OCI-LY3 (cell line): ENCODE measurements at regions not wholly inside any gene's neighbourhood (a gene's known extent, or its start where the extent isn't known, plus 50 kb on each side); places are given as distances from the start of the nearest gene placed in this dataset.

Experiments used
- H2AFZ ChIP-seq: fragments of 200-600, 300-600 bp; shearing (Covaris generic); 2 replicates; pipeline ENCODE4 v1.6.0; 2014; ENCODE audit warnings: antibody characterized with exemption, low read depth, low read length
- H3K27ac ChIP-seq: fragments of 200-600, 300-600 bp; sonication (generic); 2 replicates; pipeline ENCODE4 v1.5.1; 2014; ENCODE audit warnings: mild to moderate bottlenecking, low read length, moderate library complexity, mixed read lengths
- H3K27me3 ChIP-seq: fragments of 200-600, 300-600 bp; sonication (generic); 2 replicates; pipeline ENCODE4 v1.6.1; 2014; ENCODE audit warnings: low read depth, low read length, mixed read lengths
- H3K36me3 ChIP-seq: fragments of 200-600, 300-600 bp; sonication (generic); replicated peaks from 2 replicates; pipeline ENCODE3; 2014; ENCODE audit warnings: low read depth, low read length, mixed read lengths
- H3K4me1 ChIP-seq: fragments of 300-600, 200-600 bp; sonication (generic); 2 replicates; pipeline ENCODE4 v1.6.1; 2014; ENCODE audit warnings: low read length, mixed read lengths
- H3K4me2 ChIP-seq: fragments of 200-600, 300-600 bp; sonication (generic); 2 replicates; pipeline ENCODE4 v1.6.1; 2014; ENCODE audit warnings: low read length, mixed read lengths
- H3K4me3 ChIP-seq: fragments of 300-600, 200-600 bp; sonication (generic); 2 replicates; pipeline ENCODE4 v1.5.1; 2014; ENCODE audit warnings: antibody characterized with exemption, mild to moderate bottlenecking, low read length, moderate library complexity
- H3K79me2 ChIP-seq: fragments of 300-600, 200-600 bp; shearing (Covaris generic); 2 replicates; pipeline ENCODE4 v1.6.1; 2014; ENCODE audit warnings: mild to moderate bottlenecking, low read length, mixed read lengths
- H3K9ac ChIP-seq: fragments of 300-600, 200-600 bp; shearing (Covaris generic); 2 replicates; pipeline ENCODE4 v1.6.0; 2014; ENCODE audit warnings: mild to moderate bottlenecking, low read length, moderate library complexity
- H3K9me3 ChIP-seq: fragments of 200-600, 300-600 bp; shearing (Covaris generic); 2 replicates; pipeline ENCODE4 v1.6.1; 2014; ENCODE audit warnings: low read length, mixed read lengths; ENCODE audit not compliant: insufficient read depth
- H4K20me1 ChIP-seq: fragments of 200-600, 300-600 bp; sonication (generic); 2 replicates; pipeline ENCODE4 v1.6.1; 2016; ENCODE audit warnings: low read length, mixed read lengths; ENCODE audit not compliant: insufficient read depth
- CTCF ChIP-seq: fragments of 200-600, 300-600 bp; sonication (generic); IDR thresholded peaks from 2 replicates; pipeline ENCODE4 v1.5.1; 2014; ENCODE audit warnings: antibody characterized with exemption, low read length, low read depth
- EZH2phosphoT487 ChIP-seq: fragments of 200-600 bp; shearing (Covaris generic); IDR thresholded peaks from 2 replicates; pipeline ENCODE4 v1.6.1; 2018; ENCODE audit warnings: antibody characterized with exemption, mixed run types, low read depth

- H3K9ac ChIP-seq, result no peak overlapping the region
- no peaks in the 10 kb centered on the region for H4K20me1 ChIP-seq
- H3K79me2 ChIP-seq, result no peaks in the 10 kb centered on the region
- no peak overlapping the region for H3K27ac ChIP-seq
- no peaks in the 10 kb centered on the region for H3K4me1 ChIP-seq
- no peak overlapping the region for H2AFZ ChIP-seq
- H3K9me3 ChIP-seq, result no peaks in the 10 kb centered on the region
- TF ChIP-seq CTCF, result no peak
- TF ChIP-seq EZH2phosphoT487, result no peak
- no peak overlapping the region for H3K4me3 ChIP-seq
- H3K27me3 ChIP-seq, result no peaks in the 10 kb centered on the region
- no peak overlapping the region for H3K4me2 ChIP-seq
- H3K36me3 ChIP-seq, result no peaks in the 10 kb centered on the region
These were observed 149.8 kb downstream of the LSMEM1 start for GRCh38 chr7:112630565-112630964.

GRCh38 chr7:112634107-112634506 is 153.3 kb downstream of the LSMEM1 start:
- TF ChIP-seq EZH2phosphoT487 (no peak), CTCF (no peak)
- no peaks in the 10 kb centered on the region for H3K27me3 ChIP-seq
- H3K27ac ChIP-seq, result no peak overlapping the region
- no peaks in the 10 kb centered on the region for H4K20me1 ChIP-seq
- H3K9me3 ChIP-seq, result no peaks in the 10 kb centered on the region
- no peaks in the 10 kb centered on the region for H3K79me2 ChIP-seq
- no peak overlapping the region for H3K9ac ChIP-seq
- H3K4me3 ChIP-seq, result no peak overlapping the region
- H3K4me2 ChIP-seq, result no peak overlapping the region
- H3K36me3 ChIP-seq, result no peaks in the 10 kb centered on the region
- H2AFZ ChIP-seq, result no peak overlapping the region
- peaks cover 5% of the 10 kb centered on the region; the same call in 1 of the 2 replicates for H3K4me1 ChIP-seq

- Histone ChIP-seq H3K27ac (no peak overlapping the region), H3K4me2 (no peak overlapping the region), H3K36me3 (no peaks in the 10 kb centered on the region), H4K20me1 (no peaks in the 10 kb centered on the region), H3K4me3 (no peak overlapping the region), H3K9ac (no peak overlapping the region), H3K27me3 (no peaks in the 10 kb centered on the region), H3K9me3 (no peaks in the 10 kb centered on the region), H2AFZ (no peak overlapping the region), H3K4me1 (peaks cover 6% of the 10 kb centered on the region; the same call in 1 of the 2 replicates), H3K79me2 (no peaks in the 10 kb centered on the region)
- TF ChIP-seq EZH2phosphoT487, result no peak
- no peak for TF ChIP-seq CTCF
These were observed 154.5 kb downstream of the TMEM168 start for GRCh38 chr7:112635742-112636141.

- Histone ChIP-seq H3K4me2 (peak overlapping the region; percentile 13; the same call in 1 of the 2 replicates), H3K9me3 (no peaks in the 10 kb centered on the region), H3K79me2 (no peaks in the 10 kb centered on the region), H3K36me3 (no peaks in the 10 kb centered on the region), H3K27ac (no peak overlapping the region), H3K4me3 (no peak overlapping the region), H3K27me3 (no peaks in the 10 kb centered on the region), H3K4me1 (peaks cover 6% of the 10 kb centered on the region; the same call in 1 of the 2 replicates), H4K20me1 (no peaks in the 10 kb centered on the region), H3K9ac (no peak overlapping the region), H2AFZ (peak overlapping the region; percentile 52; the same call in 1 of the 2 replicates)
- TF ChIP-seq EZH2phosphoT487, result no peak
- TF ChIP-seq CTCF, result no peak
These were observed 151.4 kb downstream of the TMEM168 start for GRCh38 chr7:112638675-112639400.
